Colonic mucosa (tissue), 4 donors: ENCODE measurements at regions not wholly inside any gene's neighbourhood (a gene's known extent, or its start where the extent isn't known, plus 50 kb on each side); places are given as distances from the start of the nearest gene placed in this dataset.
"Not testable (repeated sequence)": the region's sequence is repeated elsewhere in the genome, so short reads cannot be mapped to it uniquely, and the experiment has no call there.

Source experiments
- DNase-seq: peaks from one replicate; pipeline ENCODE4 v3.0.0-alpha.2; 2020
- H3K27ac ChIP-seq: fragments of 200-600 bp; one replicate; pipeline ENCODE4 v1.8.0; 2021
- H3K27me3 ChIP-seq: fragments of 200-600 bp; one replicate; pipeline ENCODE4 v1.8.0; 2021
- H3K36me3 ChIP-seq: fragments of 200-600 bp; one replicate; pipeline ENCODE4 v1.8.0; 2021
- H3K4me1 ChIP-seq: fragments of 200-600 bp; one replicate; pipeline ENCODE4 v1.8.0; 2021; ENCODE audit warnings: mild to moderate bottlenecking
- H3K4me3 ChIP-seq: fragments of 200-600 bp; one replicate; pipeline ENCODE4 v1.8.0; 2021
- H3K9ac ChIP-seq, 2 donors: one replicate each; pipeline ENCODE4 v1.7.0; 2013; ENCODE audit warnings: control low read depth in 2 of 2, low read depth in 2 of 2, low read length in 2 of 2
- H3K9me3 ChIP-seq: fragments of 200-600 bp; one replicate; pipeline ENCODE4 v1.8.0; 2021
- CTCF ChIP-seq: fragments of 200-600 bp; IDR thresholded peaks from one replicate; pipeline ENCODE4 v1.8.0; 2022; ENCODE audit warnings: antibody characterized with exemption, mild to moderate bottlenecking
- intact Hi-C: fragments of 100-400 bp; cut with DNase I; formaldehyde crosslinking; loops from one replicate; pipeline ENCODE4 v1.14.1; 2022
- donor health status: healthy.
- donor health status: DM: no; HTN: no; CAD: no.
- donor health status: DM: no; HTN: no; CAD: no.

GRCh38 chr20:17867131-17867925, 101.3 kb downstream of the SNX5 start:
- no peak for DNase-seq
- H3K9ac ChIP-seq, result no peak overlapping the region
- no peak overlapping the region for H3K27ac ChIP-seq
- H3K36me3 ChIP-seq, result no peaks in the 10 kb centered on the region
- H3K4me1 ChIP-seq, result no peaks in the 10 kb centered on the region
- H3K9me3 ChIP-seq, result no peaks in the 10 kb centered on the region
- no peak overlapping the region for H3K4me3 ChIP-seq
- H3K27me3 ChIP-seq, result no peaks in the 10 kb centered on the region
- no peak for TF ChIP-seq CTCF
- intact Hi-C loops, result no loop called here

DNA sequence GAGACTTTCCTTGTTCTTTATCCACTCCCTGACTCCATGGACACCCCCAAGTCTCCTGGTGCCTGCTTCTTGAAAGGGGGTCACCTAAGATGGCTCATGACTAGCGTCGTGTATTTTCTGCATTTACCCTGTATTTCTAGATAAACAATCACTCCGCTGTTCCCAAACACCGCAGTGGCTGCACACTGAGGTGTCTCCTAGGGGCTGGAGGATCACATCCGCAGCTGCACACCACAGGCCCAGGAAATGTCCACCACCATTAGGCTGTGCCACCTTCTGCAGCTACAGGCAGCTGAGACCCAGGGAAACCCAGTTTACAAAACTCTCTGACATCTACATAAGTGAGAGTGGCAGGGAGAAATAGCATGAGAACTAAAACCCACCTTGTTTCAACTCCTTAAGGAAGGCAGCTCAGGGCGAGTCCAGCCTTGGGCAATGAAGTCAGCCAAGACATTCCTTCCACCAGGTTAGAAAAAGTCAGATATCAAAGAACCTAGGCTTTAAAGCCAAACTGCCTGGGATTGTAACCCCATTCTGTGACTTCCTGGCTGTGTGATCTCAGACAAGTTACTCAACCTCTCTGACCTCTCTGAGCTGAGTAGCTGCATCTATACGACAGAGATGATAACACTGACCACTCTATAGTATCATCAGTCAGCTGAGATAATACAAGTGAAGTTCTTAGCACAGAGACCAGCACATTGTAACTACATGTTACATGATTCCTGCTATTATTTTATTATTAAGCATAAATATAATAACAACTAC, 102.2 kb downstream of the SNX5 start:
- intact Hi-C loops, result no loop called here
- Histone ChIP-seq H3K9ac (no peak overlapping the region), H3K4me3 (no peak overlapping the region), H3K4me1 (no peaks in the 10 kb centered on the region), H3K27me3 (no peaks in the 10 kb centered on the region), H3K9me3 (no peaks in the 10 kb centered on the region), H3K27ac (no peak overlapping the region), H3K36me3 (no peaks in the 10 kb centered on the region)
- DNase-seq, result no peak
- TF ChIP-seq CTCF, result no peak

DNA sequence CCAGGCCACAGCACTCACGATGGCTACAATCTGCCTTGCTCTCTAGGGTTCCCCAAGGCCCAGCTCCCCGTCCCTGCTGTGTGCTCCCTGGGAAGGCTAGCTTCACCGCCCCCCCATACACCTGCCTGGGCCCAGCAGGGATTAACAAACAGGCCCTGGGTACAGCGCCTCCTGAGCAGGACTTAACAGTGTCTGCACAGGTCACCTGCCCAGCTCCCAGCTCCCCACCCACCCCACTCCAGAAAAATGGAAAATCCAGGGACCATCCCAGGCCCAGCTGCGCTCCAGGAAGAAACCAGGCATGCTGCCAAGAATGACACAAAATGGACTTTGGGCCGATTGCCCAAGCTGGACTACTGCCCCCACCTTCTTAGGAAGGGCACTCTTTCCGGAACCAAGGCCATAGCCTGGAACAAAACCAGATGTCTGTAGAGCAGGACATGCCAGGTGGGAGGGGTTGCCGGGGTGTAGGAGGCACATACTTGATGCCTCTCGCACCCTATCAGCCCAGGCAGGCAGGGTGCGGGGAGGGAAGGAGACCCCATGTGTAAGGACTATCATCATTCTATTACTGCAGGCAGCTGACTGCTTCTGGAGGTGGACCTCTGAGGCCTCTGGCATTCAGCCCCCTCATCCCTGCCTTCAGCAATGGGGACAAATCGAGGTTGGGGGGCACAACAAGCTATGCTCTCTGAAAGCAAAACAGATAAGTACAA, 104.9 kb downstream of the SNX5 start:
- TF ChIP-seq CTCF, result no peak
- H3K4me1 ChIP-seq, result peaks cover 4% of the 10 kb centered on the region
- peak overlapping the region; percentile 30 for H3K27ac ChIP-seq
- intact Hi-C loops, result no loop called here
- H3K9ac ChIP-seq, result peak overlapping the region in 1 of 2 donors; percentile 76
- H3K27me3 ChIP-seq, result no peaks in the 10 kb centered on the region
- no peaks in the 10 kb centered on the region for H3K9me3 ChIP-seq
- no peaks in the 10 kb centered on the region for H3K36me3 ChIP-seq
- DNase-seq, result peak; percentile 94
- no peak overlapping the region for H3K4me3 ChIP-seq

DNA sequence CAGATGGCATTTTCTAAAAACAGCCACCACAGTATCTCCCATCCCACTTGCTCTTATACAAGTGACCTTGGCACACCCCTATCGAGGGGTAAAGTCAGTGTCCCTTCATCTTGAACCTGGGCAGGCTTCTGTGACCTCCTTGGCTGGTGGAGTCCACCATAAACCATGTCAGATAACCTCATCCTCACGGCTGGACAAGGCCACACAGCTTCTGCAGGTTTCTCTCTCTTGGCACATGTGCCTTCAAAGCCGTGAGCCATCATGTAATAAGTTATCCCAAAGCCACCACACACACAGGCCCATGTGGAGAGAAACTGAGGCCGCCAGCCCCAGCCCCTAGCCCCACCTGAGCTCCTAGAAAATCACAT, 105.4 kb downstream of the SNX5 start:
- H3K4me1 ChIP-seq, result peaks cover 4% of the 10 kb centered on the region
- H3K27me3 ChIP-seq, result no peaks in the 10 kb centered on the region
- H3K36me3 ChIP-seq, result no peaks in the 10 kb centered on the region
- H3K27ac ChIP-seq, result peak overlapping the region; percentile 30
- H3K9ac ChIP-seq, result peak overlapping the region in 1 of 2 donors; percentile 76
- intact Hi-C loops, result no loop called here
- H3K9me3 ChIP-seq, result no peaks in the 10 kb centered on the region
- no peak overlapping the region for H3K4me3 ChIP-seq
- TF ChIP-seq CTCF, result no peak
- no peak for DNase-seq

DNA sequence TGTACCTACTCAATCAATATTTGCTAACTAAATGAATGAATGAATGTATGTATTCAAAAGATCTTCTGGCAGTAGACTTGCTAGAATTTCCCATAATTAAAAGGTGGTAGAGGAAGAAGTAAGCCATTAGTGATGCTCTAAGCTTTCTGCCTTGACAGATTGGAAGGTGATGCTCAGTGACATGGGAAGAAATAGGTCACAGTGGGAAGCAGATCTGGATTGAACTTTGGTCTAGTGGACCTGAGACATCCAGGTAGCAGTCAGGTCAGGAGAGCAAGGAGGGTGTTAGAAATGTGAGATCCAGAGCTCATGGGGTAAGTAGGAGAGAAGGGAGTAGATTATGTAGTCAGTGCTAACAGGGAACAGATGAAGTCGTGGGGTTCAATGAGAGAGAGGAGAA, 106.4 kb downstream of the SNX5 start:
- H3K27me3 ChIP-seq, result no peaks in the 10 kb centered on the region
- intact Hi-C loops, result no loop called here
- H3K36me3 ChIP-seq, result no peaks in the 10 kb centered on the region
- no peak for DNase-seq
- peaks cover 4% of the 10 kb centered on the region for H3K4me1 ChIP-seq
- TF ChIP-seq CTCF, result no peak
- H3K27ac ChIP-seq, result no peak overlapping the region
- no peaks in the 10 kb centered on the region for H3K9me3 ChIP-seq
- no peak overlapping the region for H3K9ac ChIP-seq
- no peak overlapping the region for H3K4me3 ChIP-seq

- H3K27me3 ChIP-seq, DNase-seq, H3K4me1 ChIP-seq, H3K4me3 ChIP-seq, H3K9me3 ChIP-seq, H3K27ac ChIP-seq, H3K36me3 ChIP-seq, H3K9ac ChIP-seq, intact Hi-C loops: not testable (repeated sequence)
Measured at GRCh38 chr20:17861620-17862019, 107.0 kb downstream of the SNX5 start.
